IMR-90 (cell line): ENCODE measurements at regions not wholly inside any gene's neighbourhood (a gene's known extent, or its start where the extent isn't known, plus 50 kb on each side); places are given as distances from the start of the nearest gene placed in this dataset.

Experiments used
- ATAC-seq: fragments of 200-7000 bp; cut with Tn5 transposase; 2 replicates; pipeline ENCODE4 v1.9.1; 2020; ENCODE audit warnings: low read depth, mild to moderate bottlenecking, moderate library complexity
- BruUV-seq: library from RNA; stranded (reverse); fragments of 400-500 nt; replicated peaks from 2 replicates; lab custom pipeline; 2021; lab: Mats Ljungman, UMichigan
- CTCF ChIA-PET: fragments of 300-600 bp; formaldehyde crosslinking; extraction: SDS; loops from one replicate; lab custom pipeline; 2021; ENCODE audit warnings: antibody characterized with exemption; lab: Yijun Ruan, JAX
- POLR2A ChIA-PET: fragments of 300-600 bp; sonication (Branson Sonifier 250); formaldehyde crosslinking; loops from one replicate; lab custom pipeline; 2022; ENCODE audit warnings: antibody characterized with exemption; ENCODE audit not compliant: unreplicated experiment; lab: Charles Lee
- DNase-seq: peaks from one replicate; pipeline ENCODE4 v3.0.0; 2013
- H2AFZ ChIP-seq: replicated peaks from 2 replicates; pipeline ENCODE3; 2013; ENCODE audit warnings: low read length, mild to moderate bottlenecking; ENCODE audit not compliant: poor library complexity
- H2AK5ac ChIP-seq: 2 replicates; pipeline ENCODE4 v1.6.1; 2013; ENCODE audit warnings: low read depth, low read length, inconsistent platforms
- H2AK9ac ChIP-seq: replicated peaks from 2 replicates; pipeline ENCODE3; 2013; ENCODE audit warnings: mild to moderate bottlenecking, low read depth, low read length, moderate library complexity; ENCODE audit not compliant: poor library complexity
- H2BK120ac ChIP-seq: 2 replicates; pipeline ENCODE4 v1.6.1; 2013; ENCODE audit warnings: low read depth, low read length, inconsistent platforms
- H2BK15ac ChIP-seq: 3 replicates; pipeline ENCODE4 v1.6.1; 2013; ENCODE audit warnings: low read depth, low read length, inconsistent platforms
- H2BK20ac ChIP-seq: 2 replicates; pipeline ENCODE4 v1.6.1; 2013; ENCODE audit warnings: low read depth, mild to moderate bottlenecking, inconsistent platforms, low read length, moderate library complexity
- H2BK5ac ChIP-seq: 2 replicates; pipeline ENCODE4 v1.6.1; 2013; ENCODE audit warnings: mild to moderate bottlenecking, low read depth, low read length, inconsistent platforms; ENCODE audit not compliant: poor library complexity, severe bottlenecking
- H3K14ac ChIP-seq: replicated peaks from 2 replicates; pipeline ENCODE4 v1.6.1; 2013; ENCODE audit warnings: low read depth, low read length, inconsistent platforms
- H3K18ac ChIP-seq: 2 replicates; pipeline ENCODE4 v1.6.1; 2013; ENCODE audit warnings: low read depth, low read length, control low read depth
- H3K23ac ChIP-seq: 2 replicates; pipeline ENCODE4 v1.6.1; 2013; ENCODE audit warnings: low read depth, low read length, inconsistent platforms
- H3K27ac ChIP-seq: 2 replicates; pipeline ENCODE4 v1.5.1; 2013; ENCODE audit warnings: mild to moderate bottlenecking, control low read depth, low read length; ENCODE audit not compliant: insufficient read depth
- H3K27me3 ChIP-seq: 2 replicates; pipeline ENCODE4 v1.6.1; 2013; ENCODE audit warnings: low read length; ENCODE audit not compliant: control insufficient read depth, insufficient read depth
- H3K36me3 ChIP-seq: 2 replicates; pipeline ENCODE4 v1.6.1; 2013; ENCODE audit warnings: low read length, mixed read lengths; ENCODE audit not compliant: control insufficient read depth, insufficient read depth
- H3K4ac ChIP-seq: 2 replicates; pipeline ENCODE4 v1.6.1; 2013; ENCODE audit warnings: low read depth, low read length, inconsistent platforms
- H3K4me1 ChIP-seq: 2 replicates; pipeline ENCODE4 v1.6.1; 2013; ENCODE audit warnings: low read length, mixed read lengths; ENCODE audit not compliant: control insufficient read depth, insufficient read depth
- H3K4me2 ChIP-seq: 2 replicates; pipeline ENCODE4 v1.6.1; 2013; ENCODE audit warnings: low read depth, mild to moderate bottlenecking, control low read depth, low read length, moderate library complexity
- H3K4me3 ChIP-seq: 2 replicates; pipeline ENCODE4 v1.5.1; 2013; ENCODE audit warnings: low read depth, mild to moderate bottlenecking, control low read depth, low read length, moderate library complexity; ENCODE audit not compliant: insufficient read depth
- H3K56ac ChIP-seq: 2 replicates; pipeline ENCODE4 v1.6.1; 2013; ENCODE audit warnings: low read length, inconsistent platforms; ENCODE audit not compliant: insufficient read depth; ENCODE audit errors: extremely low read depth
- H3K79me1 ChIP-seq, 2 experiments: 2 replicates each; pipeline ENCODE4 v1.6.1; 2013; ENCODE audit warnings: low read length in 2 of 2, inconsistent platforms in 1 of 2, low read depth in 1 of 2
- H3K9ac ChIP-seq: 2 replicates; pipeline ENCODE4 v1.6.1; 2013; ENCODE audit warnings: low read depth, low read length, control low read depth
- H3K9me1 ChIP-seq: 2 replicates; pipeline ENCODE4 v1.6.1; 2013; ENCODE audit warnings: low read length, inconsistent platforms; ENCODE audit not compliant: insufficient read depth
- H3K9me3 ChIP-seq: 2 replicates; pipeline ENCODE4 v1.6.1; 2013; ENCODE audit warnings: low read length; ENCODE audit not compliant: control insufficient read depth, insufficient read depth
- H4K20me1 ChIP-seq: 2 replicates; pipeline ENCODE4 v1.6.1; 2013; ENCODE audit warnings: low read length, inconsistent platforms; ENCODE audit not compliant: insufficient read depth
- H4K5ac ChIP-seq: 2 replicates; pipeline ENCODE4 v1.6.1; 2013; ENCODE audit warnings: mild to moderate bottlenecking, low read depth, low read length, control low read depth
- H4K8ac ChIP-seq, 2 experiments: 2 replicates each; pipeline ENCODE4 v1.6.1; 2013; ENCODE audit warnings: low read depth in 2 of 2, low read length in 2 of 2, control low read depth in 1 of 2, inconsistent platforms in 1 of 2
- H4K91ac ChIP-seq: 2 replicates; pipeline ENCODE4 v1.6.1; 2013; ENCODE audit warnings: low read depth, low read length, inconsistent platforms; ENCODE audit not compliant: insufficient read depth
- BHLHE40 ChIP-seq: fragments of 150-350 bp; IDR thresholded peaks from 2 replicates; pipeline ENCODE4 v1.6.1; 2016; ENCODE audit warnings: mild to moderate bottlenecking, low read depth, low read length
- CEBPB ChIP-seq: IDR thresholded peaks from 2 replicates; pipeline ENCODE4 v1.6.1; 2012; ENCODE audit warnings: low read depth, low read length, improper control_type of control experiment
- CHD1 ChIP-seq: IDR thresholded peaks from 2 replicates; pipeline ENCODE4 v1.6.1; 2012; ENCODE audit warnings: low read depth, low read length, improper control_type of control experiment
- CTCF ChIP-seq: conservative IDR thresholded peaks from 2 replicates; pipeline ENCODE4 v1.5.1; 2012; ENCODE audit warnings: mild to moderate bottlenecking, low read depth, low read length, improper control_type of control experiment
- ELK1 ChIP-seq: fragments of 150-350 bp; IDR thresholded peaks from 2 replicates; pipeline ENCODE4 v1.6.1; 2016; ENCODE audit warnings: low read depth, mild to moderate bottlenecking, low read length, moderate library complexity, borderline replicate concordance
- FOS ChIP-seq: fragments of 150-350 bp; IDR thresholded peaks from 2 replicates; pipeline ENCODE4 v1.6.1; 2016; ENCODE audit warnings: low read depth, low read length
- MAFK ChIP-seq: IDR thresholded peaks from 2 replicates; pipeline ENCODE4 v1.6.1; 2012; ENCODE audit warnings: low read depth, low read length, improper control_type of control experiment
- NFE2L2 ChIP-seq: fragments of 150-350 bp; IDR thresholded peaks from 2 replicates; pipeline ENCODE4 v1.6.1; 2016; ENCODE audit warnings: low read depth, mild to moderate bottlenecking, low read length
- POLR2A ChIP-seq: IDR thresholded peaks from 2 replicates; pipeline ENCODE4 v1.6.1; 2012; ENCODE audit warnings: mild to moderate bottlenecking, low read depth, low read length
- RAD21 ChIP-seq: IDR thresholded peaks from 2 replicates; pipeline ENCODE4 v1.6.1; 2012; ENCODE audit warnings: low read length, improper control_type of control experiment
- RCOR1 ChIP-seq: IDR thresholded peaks from 2 replicates; pipeline ENCODE4 v1.6.1; 2012; ENCODE audit warnings: mild to moderate bottlenecking, low read length, improper control_type of control experiment; ENCODE audit not compliant: insufficient replicate concordance
- RFX5 ChIP-seq: IDR thresholded peaks from 2 replicates; pipeline ENCODE4 v1.8.0; 2012; ENCODE audit warnings: low read depth, mild to moderate bottlenecking, low read length, moderate library complexity
- SMC3 ChIP-seq: fragments of 150-350 bp; IDR thresholded peaks from 2 replicates; pipeline ENCODE4 v1.6.1; 2016; ENCODE audit warnings: low read depth, mild to moderate bottlenecking, antibody characterized with exemption, low read length, moderate library complexity
- USF2 ChIP-seq: fragments of 150-350 bp; IDR thresholded peaks from 2 replicates; pipeline ENCODE4 v1.6.1; 2017; ENCODE audit warnings: mild to moderate bottlenecking, antibody characterized with exemption, low read length, low read depth
- WGBS, 2 experiments: methylation state at CpG; one replicate each; pipeline versions ENCODE4 v1.1.5 to v1.1.7; 2013; ENCODE audit warnings: missing lambda C conversion rate in 2 of 2; ENCODE audit not compliant: insufficient read length in 1 of 2; ENCODE audit errors: extremely low coverage in 2 of 2; 5-methylcytosine and 5-hydroxymethylcytosine counted together
- dilution Hi-C: fragments of 300-500 bp; cut with HindIII; formaldehyde crosslinking; loops from one replicate; pipeline ENCODE4 v1.14.3; 2018; ENCODE audit warnings: low sequenced_read_pairs; ENCODE audit not compliant: unreplicated experiment
- in situ Hi-C: fragments of 300-500 bp; cut with MboI; formaldehyde crosslinking; loops from 3 replicates; pipeline ENCODE4 v1.14.3; 2019; ENCODE audit warnings: low sequenced_read_pairs, inconsistent platforms, mixed read lengths
- intact Hi-C: fragments of 100-400 bp; cut with micrococcal nuclease; formaldehyde crosslinking; loops from 2 replicates; pipeline ENCODE4 v1.10.0; 2022

GRCh38 chr9:1917396-1917935 is 97.7 kb upstream of the SMARCA2 start:
- Histone ChIP-seq H4K5ac (no peak overlapping the region), H2BK5ac (no peak overlapping the region), H2BK20ac (no peak overlapping the region), H2AK5ac (no peak overlapping the region), H3K27me3 (no peaks in the 10 kb centered on the region), H4K91ac (no peak overlapping the region), H3K4me3 (no peak overlapping the region), H3K18ac (no peak overlapping the region), H3K27ac (no peak overlapping the region), H4K8ac (no peak overlapping the region), H3K9ac (no peak overlapping the region), H3K4me1 (no peaks in the 10 kb centered on the region), H3K79me1 (no peaks in the 10 kb centered on the region), H3K9me3 (no peaks in the 10 kb centered on the region), H3K14ac (no peak overlapping the region), H2AFZ (no peak overlapping the region), H3K36me3 (no peaks in the 10 kb centered on the region), H2BK15ac (no peak overlapping the region), H3K4me2 (no peak overlapping the region), H3K9me1 (no peaks in the 10 kb centered on the region), H3K4ac (no peak overlapping the region), H2BK120ac (no peak overlapping the region), H3K23ac (no peak overlapping the region), H3K56ac (no peak overlapping the region), H4K20me1 (no peaks in the 10 kb centered on the region), H2AK9ac (no peak overlapping the region)
- TF ChIP-seq FOS = no peak
- TF ChIP-seq RCOR1 = no peak
- TF ChIP-seq USF2 = no peak
- no peak for TF ChIP-seq NFE2L2
- TF ChIP-seq ELK1 = no peak
- no peak for TF ChIP-seq CHD1
- TF ChIP-seq POLR2A = no peak
- no peak for TF ChIP-seq RFX5
- TF ChIP-seq MAFK = no peak
- TF ChIP-seq BHLHE40 = no peak
- TF ChIP-seq SMC3 = no peak
- TF ChIP-seq CTCF = no peak
- no peak for TF ChIP-seq CEBPB
- TF ChIP-seq RAD21 = no peak
- intact Hi-C loops (no loop called here), in situ Hi-C loops (no loop called here), dilution Hi-C loops (no loop called here)
- BruUV-seq = no TSS peak
- DNase-seq = no peak
- ChIA-PET POLR2A (no interaction called here), CTCF (no interaction called here)
- no peak for ATAC-seq
- no CpG with 5 or more reads among the region's 11 CpGs for WGBS, 2 experiments
